HuH-7 (cell line): ENCODE measurements at regions not wholly inside any gene's neighbourhood (a gene's known extent, or its start where the extent isn't known, plus 50 kb on each side); places are given as distances from the start of the nearest gene placed in this dataset.
A peak's percentile ranks its signal among the peaks of the same experiment; 100 is the strongest.

Experiments used
- DNase-seq: peaks from one replicate; pipeline ENCODE4 v3.0.0; 2011; ENCODE audit warnings: low spot score

DNA sequence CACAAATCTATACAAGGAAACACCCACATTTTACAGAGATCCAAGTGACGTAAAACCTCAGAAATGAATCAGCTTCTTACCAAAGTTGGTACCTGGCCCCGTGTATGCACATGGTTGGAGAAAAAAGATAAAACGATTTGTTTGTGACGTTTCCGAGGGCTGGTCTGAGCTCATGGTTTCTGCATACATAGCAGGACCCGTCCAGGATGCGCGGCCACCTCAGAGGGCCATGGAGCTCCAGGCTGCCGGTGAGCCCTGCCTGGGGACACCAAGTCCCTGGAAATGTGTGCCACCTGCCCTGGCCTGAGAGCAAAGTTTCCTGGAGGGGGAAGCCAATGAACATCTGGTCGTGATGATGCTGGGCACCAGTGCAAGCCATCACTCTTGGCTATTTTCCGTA is 402.6 kb upstream of the MKI67 start:
- DNase-seq, result no peak

DNA sequence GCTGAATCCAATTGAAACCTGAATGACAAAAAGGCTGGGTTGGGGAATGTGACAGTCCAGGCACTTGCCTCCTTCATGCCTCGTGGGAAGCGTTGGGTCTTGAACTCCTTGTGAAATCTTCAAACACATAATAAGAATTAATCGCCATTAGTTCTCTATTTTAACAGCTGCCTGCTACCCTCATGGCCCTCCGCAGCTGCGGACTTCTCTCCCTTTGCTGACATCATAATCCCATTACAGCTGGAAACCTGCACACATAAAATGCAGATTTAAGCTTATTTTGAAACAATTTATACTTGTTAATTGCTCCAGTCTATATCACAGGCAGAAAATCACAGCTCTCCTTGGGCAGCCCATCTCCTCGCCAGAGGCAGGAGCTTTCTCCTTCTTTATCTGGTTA is 403.0 kb upstream of the MKI67 start:
- DNase-seq, result no peak

DNA sequence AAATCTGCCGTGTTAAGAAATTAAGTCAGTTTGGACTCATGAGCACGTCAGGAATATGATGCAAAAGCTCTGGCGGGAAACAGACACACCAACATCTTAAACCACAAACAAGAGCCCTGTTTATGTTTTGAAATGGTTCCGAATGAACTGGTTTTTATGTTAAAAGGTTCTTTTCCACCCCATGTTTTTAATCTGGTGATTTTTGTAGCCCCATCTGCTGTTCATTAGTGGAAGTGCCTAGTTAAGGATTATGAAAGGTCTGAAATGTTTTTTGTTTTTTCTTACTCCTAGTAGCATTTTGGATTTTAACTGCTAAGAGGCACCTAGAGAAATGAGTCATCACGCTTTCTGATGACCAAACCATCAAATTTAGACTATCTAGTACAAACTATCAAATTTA is 404.1 kb upstream of the MKI67 start:
- DNase-seq, result peak; percentile 22

DNA sequence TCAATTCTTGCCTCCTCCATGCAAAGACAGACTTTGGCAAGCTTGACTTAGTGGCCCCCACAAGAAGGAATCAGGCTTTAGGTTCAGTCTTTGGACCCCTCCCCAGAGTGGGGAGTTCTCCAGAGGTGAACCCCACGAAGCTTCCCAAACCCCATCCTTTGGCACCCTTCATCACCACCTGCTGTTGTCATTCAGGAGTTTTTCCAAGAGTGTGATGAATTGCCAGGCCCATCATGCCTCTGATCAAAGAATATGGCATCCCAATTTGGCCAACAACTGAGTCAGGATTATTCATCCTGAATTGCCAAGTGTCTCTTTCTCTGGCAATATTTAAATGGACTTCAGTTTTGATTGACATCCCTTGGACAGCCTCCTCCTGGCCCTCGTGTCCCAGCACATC is 404.7 kb upstream of the MKI67 start:
- no peak for DNase-seq

DNA sequence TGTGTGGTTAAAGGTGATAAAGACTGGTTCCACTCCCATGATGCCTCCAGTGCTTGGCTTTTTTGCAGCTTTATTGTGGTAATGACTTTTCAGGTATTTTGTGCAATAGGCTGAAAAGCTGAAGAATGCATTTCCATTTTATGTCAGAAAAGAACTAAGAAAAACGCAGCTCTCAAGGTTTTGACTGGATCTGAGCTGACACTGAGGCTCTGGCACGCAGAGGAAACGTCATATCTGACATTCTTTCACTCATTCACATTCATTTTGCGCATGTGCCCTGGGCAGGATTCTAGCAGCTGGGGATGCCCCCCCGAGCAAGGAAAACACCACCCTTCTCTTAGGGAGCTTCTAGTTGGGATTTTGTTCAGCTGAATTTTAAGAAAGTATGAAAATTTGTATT is 408.5 kb upstream of the MKI67 start:
- DNase-seq, result no peak

DNA sequence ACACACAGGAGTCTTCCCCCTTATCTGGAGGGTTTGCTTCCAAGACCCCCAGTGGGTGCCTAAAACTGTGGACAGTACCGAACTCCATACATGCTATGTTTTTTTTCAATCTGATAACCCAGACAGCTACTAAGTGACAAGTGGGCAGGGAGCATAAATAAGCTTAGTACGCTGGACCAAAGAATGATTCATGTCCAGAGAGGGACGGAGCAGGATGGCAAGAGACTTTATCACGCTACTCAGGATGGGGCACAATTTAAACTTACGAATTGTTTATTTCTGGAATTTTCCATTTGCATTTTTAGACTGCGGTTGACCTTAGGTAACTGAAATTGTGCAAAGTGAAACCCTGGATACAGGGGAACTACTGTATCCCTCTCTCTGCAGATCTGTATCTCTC is 410.0 kb upstream of the MKI67 start:
- no peak for DNase-seq

DNA sequence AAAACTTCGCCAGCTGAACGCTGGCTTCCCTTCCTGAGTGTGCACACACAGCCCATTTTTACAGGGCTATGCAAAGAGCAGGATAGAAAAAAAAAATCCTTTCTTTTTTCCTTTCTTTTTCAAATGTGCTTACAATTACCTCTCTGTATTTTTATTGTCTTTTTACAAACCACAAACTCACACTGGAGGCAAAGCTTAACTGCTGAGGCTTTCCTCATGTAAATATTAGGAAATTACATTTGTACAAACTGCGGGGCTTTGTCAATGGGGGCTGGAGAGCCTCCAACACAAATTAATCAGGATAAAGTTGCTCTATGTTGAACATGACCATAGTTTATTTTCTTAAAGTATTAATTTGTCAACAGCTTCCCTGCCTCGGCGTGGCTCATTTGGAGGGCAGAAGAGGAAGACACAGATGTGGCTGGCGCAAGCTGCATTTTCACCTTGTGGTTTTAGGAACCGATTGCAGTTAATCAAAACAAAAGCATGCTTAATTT is 411.7 kb upstream of the MKI67 start:
- no peak for DNase-seq

DNA sequence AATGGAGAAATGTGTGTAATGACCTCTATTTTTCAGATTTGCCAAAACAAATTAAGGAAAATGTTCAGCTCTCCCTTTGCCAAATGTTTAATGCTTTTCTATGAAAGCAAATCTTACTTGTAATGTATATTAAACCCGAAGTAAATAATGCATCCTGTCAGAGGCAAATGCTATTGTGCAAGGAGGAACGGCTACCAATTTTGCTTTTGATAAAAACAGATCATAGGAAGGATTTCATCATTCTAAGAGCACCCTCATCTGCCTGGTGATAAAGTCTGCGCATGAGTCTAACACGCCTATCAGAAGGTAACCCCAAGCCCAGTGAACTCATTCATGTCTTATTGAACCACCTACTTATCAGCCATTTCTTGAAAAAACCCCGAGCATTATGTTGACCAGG is 412.4 kb upstream of the MKI67 start:
- DNase-seq, result no peak

DNA sequence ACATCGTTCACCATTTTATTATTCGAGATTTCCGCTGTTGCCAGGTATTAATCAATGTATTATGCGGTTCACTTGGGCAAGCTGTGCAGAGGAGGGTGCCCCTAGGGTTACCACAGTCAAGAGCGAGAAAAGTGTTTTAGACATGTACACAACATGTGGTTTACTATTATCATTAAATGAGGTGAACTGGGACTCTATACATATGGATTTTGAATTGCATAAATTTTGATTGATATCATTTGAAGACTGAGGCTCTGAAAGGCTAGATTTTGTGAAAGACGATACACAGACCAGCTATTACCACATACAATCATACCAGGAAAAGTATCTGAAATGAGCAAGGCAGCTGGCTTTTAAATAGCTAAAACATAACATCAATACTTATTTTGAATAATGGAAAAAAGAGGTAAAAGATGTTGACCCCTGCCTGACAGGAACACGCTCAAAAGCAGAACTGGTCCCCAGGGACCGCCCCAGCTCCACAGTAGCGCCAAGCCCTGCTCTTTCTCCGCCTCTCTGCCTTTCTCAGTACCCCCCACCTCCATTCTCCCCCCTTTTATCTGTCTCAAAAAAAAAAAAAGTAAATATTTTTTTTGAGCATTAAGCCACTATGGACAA is 413.4 kb upstream of the MKI67 start:
- DNase-seq, result no peak

DNA sequence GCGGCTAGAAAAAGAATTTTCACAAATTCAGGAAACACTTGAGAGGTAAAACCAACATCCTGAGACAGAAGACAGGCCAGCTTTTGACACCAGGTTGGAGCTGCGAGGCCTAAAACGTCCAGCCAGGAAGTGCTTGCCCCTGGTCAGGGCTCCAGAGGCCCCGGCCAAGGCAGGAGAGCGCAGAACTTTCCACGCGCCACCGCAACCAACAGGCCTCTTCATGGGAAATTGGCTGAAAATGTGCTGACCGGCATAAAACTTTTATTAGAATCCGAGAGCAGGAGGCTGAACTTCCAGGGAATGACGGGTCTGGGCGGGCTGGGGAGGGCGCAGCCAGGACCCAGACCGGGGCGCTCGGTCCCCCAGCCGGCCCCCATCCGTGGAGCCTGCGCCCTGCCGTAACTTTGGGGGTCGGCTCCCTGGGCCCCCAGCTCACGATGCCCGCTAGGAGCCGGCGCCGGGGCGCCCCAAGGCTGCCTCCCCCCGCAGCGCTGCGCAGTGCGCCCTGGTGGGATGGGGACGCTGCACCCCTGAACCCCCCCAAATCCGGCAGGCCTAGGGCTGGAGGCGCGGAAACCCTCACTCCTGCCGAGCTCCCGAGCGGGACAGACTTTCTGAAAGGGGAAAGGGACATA is 414.0 kb upstream of the MKI67 start:
- no peak for DNase-seq

DNA sequence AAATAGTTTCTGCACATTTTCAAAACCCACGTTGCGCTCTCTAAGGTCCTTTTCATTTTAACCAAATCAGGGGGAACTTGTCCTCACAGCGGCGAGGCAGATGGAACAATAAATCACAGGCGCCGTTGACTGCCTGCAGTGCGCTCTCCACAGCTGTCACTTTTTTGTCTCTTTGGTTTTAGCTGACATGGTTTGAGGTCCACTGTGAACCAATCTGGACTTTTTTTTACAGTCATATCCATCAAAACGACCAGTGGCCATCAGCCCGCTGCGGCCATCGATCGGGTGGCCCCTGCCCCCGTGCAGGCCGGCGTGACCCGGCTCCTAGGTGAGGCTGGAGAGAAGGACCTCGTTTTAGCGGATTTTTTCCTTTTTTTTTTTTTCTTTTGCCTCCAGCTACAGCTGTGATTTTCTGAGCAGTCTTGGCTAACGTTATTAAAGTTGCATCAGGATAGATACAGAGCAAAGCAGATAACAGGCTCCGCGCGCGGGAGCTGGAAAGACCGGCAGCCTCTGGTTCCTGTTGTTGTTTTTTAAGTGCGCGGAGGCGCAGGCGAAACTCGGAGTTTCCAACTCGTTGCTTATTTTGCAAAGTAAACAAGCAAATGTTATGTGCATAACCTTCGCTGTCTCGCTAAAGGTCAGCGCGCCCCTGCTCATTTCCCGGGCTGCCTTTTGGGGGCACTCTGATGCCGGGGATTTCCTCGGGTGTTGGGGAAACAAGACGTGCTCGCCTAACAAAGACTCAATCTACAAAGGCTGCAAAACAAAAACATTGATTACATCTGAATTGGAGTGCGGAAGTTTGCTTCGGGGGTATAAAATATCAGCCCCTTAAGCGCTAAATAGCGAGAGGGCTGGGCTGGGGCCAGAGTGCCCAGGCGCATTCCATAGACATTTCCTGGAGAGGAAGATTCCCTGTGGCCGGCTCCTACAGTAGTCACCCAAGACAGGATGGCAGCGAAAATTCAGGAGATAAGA is 414.8 kb upstream of the MKI67 start:
- DNase-seq, result no peak

DNA sequence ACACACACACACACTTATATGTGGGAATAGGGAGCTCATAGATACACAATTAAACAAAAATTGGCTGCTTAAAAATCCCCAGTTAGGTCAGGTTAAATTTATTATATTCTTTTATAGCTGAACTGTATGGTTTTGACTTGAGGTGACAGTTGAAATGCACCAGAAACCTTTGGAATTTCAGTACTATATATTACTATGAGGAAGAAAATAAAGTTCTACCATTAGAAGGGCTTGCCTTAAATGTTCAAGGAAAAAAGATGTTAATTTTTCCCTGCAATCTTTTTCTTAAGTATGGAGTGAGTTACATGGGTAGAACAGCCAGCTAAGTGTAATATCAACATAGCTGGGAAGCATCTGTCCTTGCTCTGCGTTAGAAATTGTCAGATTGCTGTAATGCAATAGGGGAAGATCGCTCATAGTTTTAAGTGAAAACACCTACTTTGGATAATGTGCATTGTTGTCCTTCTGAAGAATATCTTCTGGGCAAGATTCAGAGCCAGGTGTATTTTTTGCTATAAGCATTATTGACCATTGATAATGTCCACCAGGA is 415.8 kb upstream of the MKI67 start:
- DNase-seq, result no peak

DNA sequence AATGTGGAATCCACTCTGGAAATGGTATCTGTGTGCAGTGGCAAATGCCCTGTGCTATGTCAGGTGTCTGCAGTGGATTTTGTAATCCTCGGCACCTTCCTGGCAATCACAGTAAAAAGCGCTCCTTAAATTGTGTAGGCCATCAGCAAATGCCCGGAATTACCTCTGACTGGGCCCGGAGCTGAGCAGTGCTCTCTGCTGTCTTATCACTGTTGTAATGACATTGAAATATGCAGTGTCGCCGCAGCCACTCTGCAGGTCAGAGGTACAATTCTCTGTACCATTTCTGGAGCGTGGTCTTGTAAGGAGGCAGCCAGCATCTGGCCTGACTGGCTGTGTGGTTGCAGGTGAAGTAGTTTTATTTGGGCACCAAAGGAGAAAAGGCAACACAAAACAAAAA is 416.4 kb upstream of the MKI67 start:
- DNase-seq, result no peak

DNA sequence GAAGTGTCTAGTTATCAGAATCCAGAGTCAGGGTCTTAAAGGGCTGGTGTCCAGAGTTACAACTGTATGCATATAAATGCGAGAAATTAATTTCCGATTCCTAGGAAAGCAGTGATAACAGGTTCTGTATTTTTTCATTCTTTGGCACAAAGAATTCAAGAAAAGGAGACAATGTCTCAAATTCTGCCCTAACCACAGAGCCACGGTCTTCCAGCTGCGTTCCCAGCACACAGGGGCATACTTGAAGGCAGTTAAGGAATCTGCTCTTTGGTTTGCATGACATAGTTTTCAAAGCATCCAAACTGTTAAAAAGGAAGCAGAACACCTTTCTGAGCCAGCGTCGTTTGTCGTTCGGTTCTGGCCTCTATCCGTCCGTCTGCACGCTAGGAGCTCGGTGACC is 416.9 kb upstream of the MKI67 start:
- DNase-seq, result no peak

DNA sequence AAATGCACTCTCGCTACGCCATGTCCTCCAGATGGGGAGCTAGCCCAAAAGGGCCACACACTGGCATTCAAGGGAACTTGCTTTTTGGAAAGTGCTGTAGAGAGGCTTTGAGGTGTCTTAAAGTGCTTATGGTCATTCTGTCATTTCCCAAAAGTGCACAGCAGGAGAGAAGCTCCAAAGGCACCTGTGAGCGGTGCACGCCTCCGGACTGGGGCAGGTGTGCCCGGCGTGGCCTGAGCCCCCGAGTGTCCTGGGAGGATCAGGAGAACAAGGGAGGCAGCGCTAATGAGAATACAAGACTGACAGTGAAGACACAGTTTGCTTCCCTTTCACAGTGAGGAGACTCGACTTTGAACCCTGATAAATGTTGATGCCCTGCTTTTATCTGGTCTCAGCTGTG is 419.0 kb upstream of the MKI67 start:
- no peak for DNase-seq

DNA sequence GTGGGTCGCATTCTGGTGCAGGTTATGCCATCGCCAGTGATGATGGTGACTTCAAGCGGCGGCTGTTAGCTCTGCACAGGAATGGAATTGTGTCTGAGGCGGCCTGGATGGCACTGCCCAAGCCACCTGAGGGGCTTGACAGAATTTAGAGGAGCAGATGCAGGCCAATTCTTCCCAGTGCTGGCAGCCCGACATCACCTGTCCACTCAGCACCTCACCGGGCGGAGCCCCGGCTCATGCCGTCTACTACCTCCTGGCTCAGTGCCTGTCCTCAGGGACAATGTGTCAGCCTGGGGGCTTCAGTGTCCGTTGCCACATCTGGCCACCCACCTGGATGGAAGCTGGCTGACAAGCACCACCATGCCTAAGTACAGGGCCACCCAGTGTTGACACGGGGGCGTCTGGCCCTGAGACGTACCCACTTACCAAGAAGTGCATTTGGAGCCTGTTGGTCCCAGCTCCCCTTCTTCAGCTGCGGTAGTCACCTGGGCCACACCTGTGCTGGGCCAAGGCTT is 420.5 kb upstream of the MKI67 start:
- DNase-seq, result no peak

DNA sequence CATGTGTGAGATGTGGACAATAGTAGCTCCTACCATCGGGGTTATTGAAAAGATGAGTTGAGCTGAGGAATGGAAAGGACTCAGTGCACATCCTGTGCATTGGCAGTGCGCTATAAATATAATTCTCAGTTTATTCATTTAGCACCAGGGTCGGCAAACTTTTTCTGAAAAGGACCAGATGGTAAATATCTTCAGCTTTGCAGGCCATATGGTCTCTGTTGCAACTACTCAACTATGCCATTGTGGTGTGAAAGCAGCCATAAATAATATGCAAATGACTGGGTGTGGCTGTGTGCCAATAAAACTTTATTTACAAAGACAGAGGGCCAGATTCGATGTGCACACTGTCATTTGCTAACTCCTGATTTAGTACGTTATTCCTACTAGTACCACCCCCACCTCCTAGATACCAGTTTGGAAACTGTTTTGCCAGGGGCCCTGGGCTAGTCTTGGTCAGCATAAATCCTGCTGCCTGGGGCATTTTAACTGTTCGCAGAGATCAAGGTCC is 422.9 kb upstream of the MKI67 start:
- no peak for DNase-seq

DNA sequence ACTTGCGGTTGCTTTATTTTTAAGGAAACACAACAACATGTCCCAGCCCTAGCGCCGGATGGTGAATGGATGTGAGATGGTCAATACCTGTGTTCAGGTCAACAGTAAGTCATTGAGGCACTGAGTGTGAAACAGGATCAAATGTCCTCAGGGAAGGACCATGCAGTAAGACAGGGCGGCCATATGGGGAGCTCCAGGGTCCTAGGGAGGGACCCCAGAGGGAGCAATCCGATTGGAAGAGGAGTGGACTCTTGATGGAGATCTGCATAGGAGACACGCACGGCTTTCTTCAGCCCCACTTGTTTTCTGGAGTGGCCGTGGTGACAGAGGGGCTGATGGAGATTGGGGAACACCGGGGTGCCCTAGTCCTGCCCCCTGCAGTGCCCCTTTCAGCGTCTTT is 423.8 kb upstream of the MKI67 start:
- no peak for DNase-seq

DNA sequence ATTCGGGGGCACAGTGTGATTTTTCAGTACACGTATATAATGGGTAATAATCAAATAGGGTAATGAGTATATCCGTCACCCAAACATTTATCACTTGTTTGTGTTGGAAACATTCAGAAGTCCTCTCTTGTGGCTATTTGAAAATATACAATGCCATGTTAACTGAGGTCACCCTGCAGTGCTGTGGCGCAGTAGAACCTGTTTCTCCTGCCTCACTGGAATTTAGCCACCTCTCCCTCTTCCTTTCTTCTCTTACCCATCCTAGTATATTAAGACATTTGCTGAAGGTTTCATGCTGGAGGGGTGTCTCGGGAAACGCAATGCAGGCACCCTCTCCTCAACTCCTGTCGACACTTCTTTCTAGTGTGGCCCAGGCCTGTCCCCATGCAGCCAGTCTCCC is 425.3 kb upstream of the MKI67 start:
- no peak for DNase-seq

DNA sequence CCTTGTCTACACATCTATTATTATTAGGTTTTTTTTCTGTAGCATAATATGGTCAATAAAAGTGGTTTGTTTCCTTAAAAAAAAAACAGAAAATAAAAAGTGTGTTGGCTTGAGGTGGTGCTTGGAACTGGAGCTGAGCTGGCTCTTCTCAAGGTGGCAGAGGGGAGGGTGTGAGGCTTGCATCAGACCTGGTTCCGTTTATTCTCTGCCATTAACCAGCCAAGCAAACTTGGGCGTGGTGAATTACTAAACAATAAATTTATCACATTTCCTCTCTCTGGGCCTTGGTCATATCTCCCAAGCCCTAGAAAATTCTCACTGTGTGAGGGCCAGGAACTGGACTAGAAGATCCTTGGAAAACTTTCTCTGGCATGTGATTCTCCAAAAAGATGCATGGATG is 427.5 kb upstream of the MKI67 start:
- DNase-seq, result no peak

DNA sequence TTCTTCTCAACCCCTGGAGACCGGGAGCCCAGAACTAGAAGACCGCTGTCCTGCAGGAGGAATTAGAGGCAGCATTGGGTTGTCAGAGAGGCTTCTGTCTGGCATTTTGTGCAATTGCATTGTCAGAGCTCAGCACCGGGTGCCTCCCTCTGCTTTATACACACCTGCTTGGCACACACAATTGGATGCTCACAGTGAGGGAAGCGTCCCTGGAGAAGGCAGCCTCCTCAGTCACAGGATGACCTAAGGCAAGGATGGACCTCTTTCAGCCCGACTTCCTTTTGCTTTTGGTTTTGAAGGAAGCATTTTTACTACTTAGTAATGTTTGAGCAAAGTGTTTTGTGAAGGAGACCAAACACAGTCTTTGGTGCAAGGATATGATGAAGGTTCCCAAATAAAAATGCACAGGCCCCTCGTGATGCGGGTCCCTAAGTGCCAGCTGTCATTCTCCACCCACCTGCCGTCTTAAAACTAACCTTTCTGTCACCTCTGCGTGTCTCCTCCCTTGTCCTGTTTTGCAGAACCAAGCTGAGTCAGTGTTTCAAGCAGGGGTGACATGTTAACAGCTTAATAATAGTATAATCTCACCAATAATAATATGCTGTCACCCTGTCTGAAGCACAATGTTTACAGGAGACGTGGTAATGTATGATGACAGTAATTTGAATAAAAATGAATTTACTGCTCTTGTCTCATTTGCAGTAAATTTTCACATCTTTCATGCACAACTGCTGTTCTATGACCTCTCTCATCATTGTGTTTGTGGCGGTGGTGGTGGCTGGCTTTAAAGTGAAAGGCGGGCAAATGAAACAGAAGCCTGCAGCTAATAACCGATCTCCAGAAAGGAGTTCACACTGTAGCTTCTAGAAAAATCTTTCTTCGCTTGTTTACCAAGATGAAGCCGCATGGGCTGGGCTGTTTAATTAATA is 430.2 kb upstream of the MKI67 start:
- no peak for DNase-seq
